Fibroblast of lung (primary cell): ENCODE measurements at regions not wholly inside any gene's neighbourhood (a gene's known extent, or its start where the extent isn't known, plus 50 kb on each side); places are given as distances from the start of the nearest gene placed in this dataset.
A peak's percentile ranks its signal among the peaks of the same experiment; 100 is the strongest.

ENCODE experiments used
- DNase-seq, 2 donors: peaks; one replicate each; pipeline versions ENCODE4 v3.0.0 to v3.0.0-alpha.2; 2010; ENCODE audit warnings: low read depth in 2 of 2
- H2AFZ ChIP-seq: 2 replicates; pipeline ENCODE4 v1.5.1; 2012; ENCODE audit warnings: low read length, control low read depth, inconsistent platforms
- H3K27ac ChIP-seq: 2 replicates; pipeline ENCODE4 v1.5.1; 2011; ENCODE audit warnings: low read length, control low read depth; ENCODE audit not compliant: insufficient read depth
- H3K27me3 ChIP-seq: 2 replicates; pipeline ENCODE4 v1.5.1; 2011; ENCODE audit warnings: mild to moderate bottlenecking, low read length; ENCODE audit not compliant: control insufficient read depth, insufficient read depth
- H3K36me3 ChIP-seq: 2 replicates; pipeline ENCODE4 v1.5.1; 2011; ENCODE audit warnings: low read length; ENCODE audit not compliant: control insufficient read depth, insufficient read depth
- H3K4me1 ChIP-seq: 2 replicates; pipeline ENCODE4 v1.5.1; 2011; ENCODE audit warnings: low read length; ENCODE audit not compliant: control insufficient read depth, insufficient read depth; ENCODE audit errors: extremely low read depth
- H3K4me2 ChIP-seq: 2 replicates; pipeline ENCODE4 v1.5.1; 2011; ENCODE audit warnings: low read length, control low read depth; ENCODE audit not compliant: insufficient read depth; ENCODE audit errors: extremely low read depth
- H3K4me3 ChIP-seq, 4 experiments: fragments of 200-600 bp in 1 of 4; sonication (generic) in 1 of 4; replicated peaks in 1 of 4; 2 replicates each; pipeline ENCODE4 v1.5.1; 2011 to 2016; ENCODE audit warnings: low read length in 4 of 4, low read depth in 3 of 4, mild to moderate bottlenecking in 3 of 4, control low read depth in 2 of 4, inconsistent platforms in 1 of 4, mixed read lengths in 1 of 4; ENCODE audit not compliant: insufficient read depth in 1 of 4; ENCODE audit errors: control extremely low read depth in 1 of 4
- H3K79me2 ChIP-seq: 2 replicates; pipeline ENCODE4 v1.5.1; 2012; ENCODE audit warnings: mild to moderate bottlenecking, low read length, inconsistent platforms; ENCODE audit not compliant: control insufficient read depth, insufficient read depth
- H3K9ac ChIP-seq: 2 replicates; pipeline ENCODE4 v1.5.1; 2011; ENCODE audit warnings: mild to moderate bottlenecking, low read length, control low read depth; ENCODE audit not compliant: insufficient read depth
- H3K9me3 ChIP-seq: 2 replicates; pipeline ENCODE4 v1.5.1; 2012; ENCODE audit warnings: low read depth, low read length; ENCODE audit not compliant: control insufficient read depth, insufficient read depth
- H4K20me1 ChIP-seq: 2 replicates; pipeline ENCODE4 v1.5.1; 2011; ENCODE audit warnings: low read length; ENCODE audit not compliant: control insufficient read depth, insufficient read depth; ENCODE audit errors: extremely low read depth
- EZH2 ChIP-seq: IDR thresholded peaks from 2 replicates; pipeline ENCODE4 v1.5.1; 2012; ENCODE audit warnings: low read length, control low read depth, mild to moderate bottlenecking; ENCODE audit errors: missing control alignments
- TF ChIP-seq, protein P1 (sequence below), 2 donors: IDR thresholded peaks in 1 of 2; conservative IDR thresholded peaks in 1 of 2; 1 replicate in 1 of 2; 2 replicates in 1 of 2; pipeline ENCODE4 v1.5.1; 2011 to 2012; ENCODE audit warnings: low read length in 2 of 2, control low read depth in 1 of 2, inconsistent platforms in 1 of 2, low read depth in 1 of 2, mild to moderate bottlenecking in 1 of 2

DNA sequence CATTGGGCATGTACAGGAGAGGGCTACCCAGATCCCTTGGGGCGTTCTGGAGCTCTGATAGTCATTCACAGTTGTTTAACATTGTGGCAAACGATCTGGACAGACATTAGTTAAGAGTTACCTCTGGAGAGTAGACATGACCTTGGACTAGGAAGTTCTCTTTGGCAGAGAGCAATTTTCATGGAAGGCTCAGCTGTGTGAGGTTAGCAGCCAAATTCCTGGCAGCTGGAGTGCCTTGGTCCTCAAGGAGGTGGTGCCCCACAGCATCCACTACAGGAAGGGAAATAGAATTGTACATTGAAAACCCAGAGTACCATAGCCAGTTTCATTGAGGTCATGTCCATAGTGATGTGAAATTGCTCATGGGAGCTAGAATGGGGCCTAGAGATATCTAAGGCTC lies 82.8 kb downstream of the BLID start:
- no peak overlapping the region for H3K4me3 ChIP-seq
- no peak overlapping the region for H3K9ac ChIP-seq
- peaks cover 27% of the 10 kb centered on the region for H3K4me1 ChIP-seq
- no peak overlapping the region for H2AFZ ChIP-seq
- no peaks in the 10 kb centered on the region for H3K36me3 ChIP-seq
- H3K27me3 ChIP-seq, result no peaks in the 10 kb centered on the region
- DNase-seq, result no peak
- TF ChIP-seq, protein P1, sequence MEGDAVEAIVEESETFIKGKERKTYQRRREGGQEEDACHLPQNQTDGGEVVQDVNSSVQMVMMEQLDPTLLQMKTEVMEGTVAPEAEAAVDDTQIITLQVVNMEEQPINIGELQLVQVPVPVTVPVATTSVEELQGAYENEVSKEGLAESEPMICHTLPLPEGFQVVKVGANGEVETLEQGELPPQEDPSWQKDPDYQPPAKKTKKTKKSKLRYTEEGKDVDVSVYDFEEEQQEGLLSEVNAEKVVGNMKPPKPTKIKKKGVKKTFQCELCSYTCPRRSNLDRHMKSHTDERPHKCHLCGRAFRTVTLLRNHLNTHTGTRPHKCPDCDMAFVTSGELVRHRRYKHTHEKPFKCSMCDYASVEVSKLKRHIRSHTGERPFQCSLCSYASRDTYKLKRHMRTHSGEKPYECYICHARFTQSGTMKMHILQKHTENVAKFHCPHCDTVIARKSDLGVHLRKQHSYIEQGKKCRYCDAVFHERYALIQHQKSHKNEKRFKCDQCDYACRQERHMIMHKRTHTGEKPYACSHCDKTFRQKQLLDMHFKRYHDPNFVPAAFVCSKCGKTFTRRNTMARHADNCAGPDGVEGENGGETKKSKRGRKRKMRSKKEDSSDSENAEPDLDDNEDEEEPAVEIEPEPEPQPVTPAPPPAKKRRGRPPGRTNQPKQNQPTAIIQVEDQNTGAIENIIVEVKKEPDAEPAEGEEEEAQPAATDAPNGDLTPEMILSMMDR (conservative IDR thresholded peaks at IDR 0.05 in 1 of 2, IDR thresholded peaks at IDR 0.05 in 1 of 2; ENCODE audit: low read depth in 1 of 2, low read length in 2 of 2), result no peak
- no peak for TF ChIP-seq EZH2
- H3K4me2 ChIP-seq, result no peak overlapping the region
- H3K27ac ChIP-seq, result peak overlapping the region; percentile 14
- H4K20me1 ChIP-seq, result no peaks in the 10 kb centered on the region
- H3K79me2 ChIP-seq, result no peaks in the 10 kb centered on the region
- H3K9me3 ChIP-seq, result no peaks in the 10 kb centered on the region

GRCh38 chr11:122032317-122032716 lies 83.7 kb downstream of the BLID start:
- Histone ChIP-seq H3K27me3 (no peaks in the 10 kb centered on the region), H3K79me2 (no peaks in the 10 kb centered on the region), H3K4me3 (no peak overlapping the region), H3K4me1 (peaks cover 24% of the 10 kb centered on the region), H2AFZ (no peak overlapping the region), H3K9me3 (no peaks in the 10 kb centered on the region), H4K20me1 (no peaks in the 10 kb centered on the region), H3K4me2 (peak overlapping the region; percentile 15), H3K27ac (no peak overlapping the region), H3K36me3 (no peaks in the 10 kb centered on the region), H3K9ac (no peak overlapping the region)
- TF ChIP-seq, protein P1 (conservative IDR thresholded peaks at IDR 0.05 in 1 of 2, IDR thresholded peaks at IDR 0.05 in 1 of 2; ENCODE audit: low read depth in 1 of 2, low read length in 2 of 2), result no peak
- no peak for TF ChIP-seq EZH2
- peak; percentile 36 to 76 for DNase-seq

DNA sequence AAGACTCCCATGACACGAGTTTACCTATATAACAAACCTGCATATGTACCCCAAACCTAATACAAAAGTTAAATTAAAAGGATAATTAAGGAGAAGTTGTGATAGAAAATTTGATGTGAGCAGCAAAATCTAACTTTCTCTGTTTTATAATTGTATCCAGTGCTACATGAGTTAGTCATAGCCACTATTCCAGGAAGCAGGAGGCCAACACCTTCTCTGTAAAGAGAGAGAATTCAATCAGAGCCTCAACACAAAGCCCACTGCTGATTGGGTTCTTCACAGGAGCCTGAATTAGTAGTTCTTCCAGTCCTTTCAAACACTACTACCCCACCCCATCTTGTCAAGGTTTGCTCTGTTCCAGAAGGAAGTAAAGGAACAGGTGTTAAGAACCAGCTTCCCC lies 84.2 kb downstream of the BLID start:
- H3K27ac ChIP-seq, result no peak overlapping the region
- H2AFZ ChIP-seq, result no peak overlapping the region
- H3K4me1 ChIP-seq, result peaks cover 24% of the 10 kb centered on the region
- DNase-seq, result no peak
- no peak overlapping the region for H3K4me3 ChIP-seq
- H3K36me3 ChIP-seq, result no peaks in the 10 kb centered on the region
- no peaks in the 10 kb centered on the region for H3K27me3 ChIP-seq
- no peak overlapping the region for H3K9ac ChIP-seq
- TF ChIP-seq, protein P1 (conservative IDR thresholded peaks at IDR 0.05 in 1 of 2, IDR thresholded peaks at IDR 0.05 in 1 of 2; ENCODE audit: low read depth in 1 of 2, low read length in 2 of 2), result no peak
- no peak for TF ChIP-seq EZH2
- peak overlapping the region; percentile 15 for H3K4me2 ChIP-seq
- no peaks in the 10 kb centered on the region for H3K79me2 ChIP-seq
- H4K20me1 ChIP-seq, result no peaks in the 10 kb centered on the region
- no peaks in the 10 kb centered on the region for H3K9me3 ChIP-seq
